ENCODE measurements at regions not wholly inside any gene's neighbourhood (a gene's known extent, or its start where the extent isn't known, plus 50 kb on each side); places are given as distances from the start of the nearest gene placed in this dataset.

DNA sequence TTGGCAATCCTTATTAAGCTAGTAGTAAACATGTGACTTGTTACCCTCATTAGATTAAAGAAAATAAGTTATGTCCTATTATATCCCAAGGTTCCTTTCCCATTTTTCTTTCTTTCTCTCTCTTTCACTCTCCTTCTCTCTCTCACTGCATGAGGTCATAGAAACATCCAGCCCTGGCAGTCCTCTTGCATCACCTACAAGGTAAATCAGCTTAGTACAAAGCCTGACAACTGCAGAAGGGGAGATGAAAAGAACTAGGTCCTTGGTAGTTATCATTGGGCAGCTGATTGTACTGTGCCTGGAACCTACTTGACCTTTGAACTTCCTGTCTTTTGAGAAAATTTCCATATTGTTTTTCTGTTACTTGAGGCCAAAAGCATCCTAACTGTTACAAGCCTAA is 307.9 kb upstream of the SP8 start:
- DNase-seq: no peak
- no peak overlapping the region for H3K4me3 ChIP-seq (ENCODE audit: low read length in 2 of 2)
- no peaks in the 10 kb centered on the region for H3K4me1 ChIP-seq (ENCODE audit: insufficient read depth, low read length)
- Mint-ChIP-seq H3K9me3 (peaks cover 0 to 3% (median 0%) of the 10 kb centered on the region in 8 donors), H3K27ac (no peak overlapping the region), H3K4me3 (no peak overlapping the region), H3K27me3 (peaks cover 0 to 6% of the 10 kb centered on the region in 2 donors), H3K36me3 (no peaks in the 10 kb centered on the region), H3K4me1 (no peaks in the 10 kb centered on the region)
- CTCF ChIA-PET (ENCODE audit: partially characterized antibody): interaction anchor here (0.9 kb wide), 1 partner anchor 80 kb away, joined by 3 read pairs; no protein-coding TSS in a partner anchor
- H3K9me3 ChIP-seq (ENCODE audit: control insufficient read depth in 1 of 2, low read length in 2 of 2): no peaks in the 10 kb centered on the region
- intact Hi-C loops (cut with micrococcal nuclease): no loop called here
- H3K36me3 ChIP-seq (ENCODE audit: insufficient read depth, low read length): no peaks in the 10 kb centered on the region
- H3K27me3 ChIP-seq (ENCODE audit: insufficient read depth, low read length): no peaks in the 10 kb centered on the region
- POLR2A ChIA-PET (ENCODE audit: partially characterized antibody): no interaction called here
- no peak overlapping the region for H3K27ac ChIP-seq (ENCODE audit: low read depth, low read length)

GRCh38 chr7:21099432-21099831 is 312.7 kb upstream of the SP8 start:
- H3K4me1 ChIP-seq (ENCODE audit: insufficient read depth, low read length): no peaks in the 10 kb centered on the region
- no peaks in the 10 kb centered on the region for H3K9me3 ChIP-seq (ENCODE audit: control insufficient read depth in 1 of 2, low read length in 2 of 2)
- ChIA-PET POLR2A (ENCODE audit: partially characterized antibody) (no interaction called here), CTCF (ENCODE audit: partially characterized antibody) (no interaction called here)
- no peak overlapping the region for H3K4me3 Mint-ChIP-seq
- no peak overlapping the region for H3K27ac Mint-ChIP-seq
- no peaks in the 10 kb centered on the region for H3K4me1 Mint-ChIP-seq
- H3K36me3 ChIP-seq (ENCODE audit: insufficient read depth, low read length): no peaks in the 10 kb centered on the region
- no peak overlapping the region for H3K27ac ChIP-seq (ENCODE audit: low read depth, low read length)
- no peak for DNase-seq
- peaks cover 2 to 7% of the 10 kb centered on the region in 2 donors for H3K27me3 Mint-ChIP-seq
- no peaks in the 10 kb centered on the region for H3K36me3 Mint-ChIP-seq
- no peaks in the 10 kb centered on the region for H3K9me3 Mint-ChIP-seq
- no peaks in the 10 kb centered on the region for H3K27me3 ChIP-seq (ENCODE audit: insufficient read depth, low read length)
- intact Hi-C loops (cut with micrococcal nuclease): no loop called here
- no peak overlapping the region for H3K4me3 ChIP-seq (ENCODE audit: low read length in 2 of 2)

DNA sequence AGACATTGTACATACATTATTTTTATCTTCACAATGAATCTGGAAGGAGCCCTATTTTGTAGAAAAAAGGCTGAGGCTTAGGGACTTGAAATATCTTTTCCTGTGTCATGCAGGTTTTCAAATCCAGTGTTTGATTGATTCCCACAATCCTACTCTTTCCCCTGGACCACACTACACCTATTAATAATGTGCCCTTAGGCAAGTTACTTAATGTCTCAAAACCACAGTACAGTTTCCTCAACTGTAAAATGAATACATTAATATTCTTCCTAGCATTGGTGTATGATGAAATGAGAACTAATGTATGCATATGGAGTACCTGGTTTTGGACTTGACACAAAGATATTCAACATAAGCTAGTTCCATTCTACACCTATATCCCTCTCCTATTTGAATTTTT is 313.3 kb upstream of the SP8 start:
- Mint-ChIP-seq H3K4me1 (no peaks in the 10 kb centered on the region), H3K36me3 (no peaks in the 10 kb centered on the region), H3K9me3 (peaks cover 0 to 2% (median 0%) of the 10 kb centered on the region in 8 donors), H3K4me3 (no peak overlapping the region), H3K27me3 (peaks cover 2 to 10% of the 10 kb centered on the region in 2 donors), H3K27ac (no peak overlapping the region)
- ChIA-PET CTCF (ENCODE audit: partially characterized antibody) (no interaction called here), POLR2A (ENCODE audit: partially characterized antibody) (interaction anchor here (0.6 kb wide), 1 partner anchor 99 kb away, joined by 3 read pairs; no protein-coding TSS in a partner anchor)
- intact Hi-C loops (cut with micrococcal nuclease): no loop called here
- no peak overlapping the region for H3K27ac ChIP-seq (ENCODE audit: low read depth, low read length)
- no peak for DNase-seq
- H3K4me1 ChIP-seq (ENCODE audit: insufficient read depth, low read length): no peaks in the 10 kb centered on the region
- no peak overlapping the region for H3K4me3 ChIP-seq (ENCODE audit: low read length in 2 of 2)
- H3K9me3 ChIP-seq (ENCODE audit: control insufficient read depth in 1 of 2, low read length in 2 of 2): no peaks in the 10 kb centered on the region
- H3K27me3 ChIP-seq (ENCODE audit: insufficient read depth, low read length): no peaks in the 10 kb centered on the region
- H3K36me3 ChIP-seq (ENCODE audit: insufficient read depth, low read length): no peaks in the 10 kb centered on the region

GRCh38 chr7:21101541-21101940 is 314.9 kb upstream of the SP8 start:
- no peaks in the 10 kb centered on the region for H3K9me3 ChIP-seq (ENCODE audit: control insufficient read depth in 1 of 2, low read length in 2 of 2)
- Mint-ChIP-seq H3K27me3 (peaks cover 2 to 12% of the 10 kb centered on the region in 2 donors), H3K9me3 (peaks cover 0 to 4% (median 0%) of the 10 kb centered on the region in 8 donors), H3K4me3 (no peak overlapping the region), H3K27ac (no peak overlapping the region), H3K36me3 (no peaks in the 10 kb centered on the region), H3K4me1 (no peaks in the 10 kb centered on the region)
- no peaks in the 10 kb centered on the region for H3K27me3 ChIP-seq (ENCODE audit: insufficient read depth, low read length)
- CTCF ChIA-PET (ENCODE audit: partially characterized antibody): no interaction called here
- intact Hi-C loops (cut with micrococcal nuclease): no loop called here
- POLR2A ChIA-PET (ENCODE audit: partially characterized antibody): no interaction called here
- H3K4me1 ChIP-seq (ENCODE audit: insufficient read depth, low read length): no peaks in the 10 kb centered on the region
- no peak for DNase-seq
- no peaks in the 10 kb centered on the region for H3K36me3 ChIP-seq (ENCODE audit: insufficient read depth, low read length)
- H3K4me3 ChIP-seq (ENCODE audit: low read length in 2 of 2): no peak overlapping the region
- H3K27ac ChIP-seq (ENCODE audit: low read depth, low read length): no peak overlapping the region

GRCh38 chr7:21103426-21104123 is 316.9 kb upstream of the SP8 start:
- Mint-ChIP-seq H3K36me3 (no peaks in the 10 kb centered on the region), H3K4me1 (no peaks in the 10 kb centered on the region), H3K4me3 (no peak overlapping the region), H3K9me3 (peaks cover 0 to 4% (median 0%) of the 10 kb centered on the region in 8 donors), H3K27ac (no peak overlapping the region), H3K27me3 (peaks cover 2 to 13% of the 10 kb centered on the region in 2 donors)
- CTCF ChIA-PET (ENCODE audit: partially characterized antibody): no interaction called here
- Histone ChIP-seq H3K36me3 (ENCODE audit: insufficient read depth, low read length) (no peaks in the 10 kb centered on the region), H3K9me3 (ENCODE audit: control insufficient read depth in 1 of 2, low read length in 2 of 2) (no peaks in the 10 kb centered on the region), H3K4me3 (ENCODE audit: low read length in 2 of 2) (no peak overlapping the region), H3K27me3 (ENCODE audit: insufficient read depth, low read length) (no peaks in the 10 kb centered on the region), H3K27ac (ENCODE audit: low read depth, low read length) (no peak overlapping the region), H3K4me1 (ENCODE audit: insufficient read depth, low read length) (no peaks in the 10 kb centered on the region)
- intact Hi-C loops (cut with micrococcal nuclease): no loop called here
- POLR2A ChIA-PET (ENCODE audit: partially characterized antibody): no interaction called here
- DNase-seq: no peak

DNA sequence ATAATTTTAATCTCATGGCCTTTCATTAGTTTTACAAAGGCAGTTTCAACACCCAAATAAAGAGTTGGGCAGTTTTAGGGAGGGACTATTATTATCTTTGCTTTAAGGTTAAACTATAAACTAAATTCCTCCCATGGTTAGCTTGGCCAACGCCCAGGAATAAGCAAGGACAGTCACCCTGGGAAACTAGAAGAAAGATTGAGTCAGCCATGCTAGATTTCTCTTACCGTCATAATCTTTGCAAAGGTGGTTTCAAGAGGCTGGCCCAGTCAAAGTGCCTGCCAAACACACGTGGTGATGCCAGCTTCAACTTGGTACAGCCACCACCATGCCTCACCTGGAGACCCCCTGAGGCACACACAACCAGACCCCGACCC is 317.4 kb upstream of the SP8 start:
- Histone ChIP-seq H3K4me3 (ENCODE audit: low read length in 2 of 2) (no peak overlapping the region), H3K27me3 (ENCODE audit: insufficient read depth, low read length) (no peaks in the 10 kb centered on the region), H3K36me3 (ENCODE audit: insufficient read depth, low read length) (no peaks in the 10 kb centered on the region), H3K9me3 (ENCODE audit: control insufficient read depth in 1 of 2, low read length in 2 of 2) (no peaks in the 10 kb centered on the region), H3K4me1 (ENCODE audit: insufficient read depth, low read length) (no peaks in the 10 kb centered on the region), H3K27ac (ENCODE audit: low read depth, low read length) (no peak overlapping the region)
- Mint-ChIP-seq H3K4me3 (no peak overlapping the region), H3K36me3 (no peaks in the 10 kb centered on the region), H3K9me3 (peaks cover 0 to 4% (median 0%) of the 10 kb centered on the region in 8 donors), H3K4me1 (no peaks in the 10 kb centered on the region), H3K27me3 (peaks cover 2 to 13% of the 10 kb centered on the region in 2 donors), H3K27ac (no peak overlapping the region)
- ChIA-PET CTCF (ENCODE audit: partially characterized antibody) (no interaction called here), POLR2A (ENCODE audit: partially characterized antibody) (no interaction called here)
- intact Hi-C loops (cut with micrococcal nuclease): no loop called here
- no peak for DNase-seq

GRCh38 chr7:21106296-21106732 is 319.6 kb upstream of the SP8 start:
- Histone ChIP-seq H3K36me3 (ENCODE audit: insufficient read depth, low read length) (no peaks in the 10 kb centered on the region), H3K27me3 (ENCODE audit: insufficient read depth, low read length) (no peaks in the 10 kb centered on the region), H3K4me1 (ENCODE audit: insufficient read depth, low read length) (no peaks in the 10 kb centered on the region), H3K9me3 (ENCODE audit: control insufficient read depth in 1 of 2, low read length in 2 of 2) (no peaks in the 10 kb centered on the region), H3K4me3 (ENCODE audit: low read length in 2 of 2) (no peak overlapping the region), H3K27ac (ENCODE audit: low read depth, low read length) (no peak overlapping the region)
- intact Hi-C loops (cut with micrococcal nuclease): no loop called here
- DNase-seq: no peak
- ChIA-PET CTCF (ENCODE audit: partially characterized antibody) (no interaction called here), POLR2A (ENCODE audit: partially characterized antibody) (no interaction called here)
- Mint-ChIP-seq H3K9me3 (peaks cover 0 to 4% (median 0%) of the 10 kb centered on the region in 8 donors), H3K4me1 (no peaks in the 10 kb centered on the region), H3K36me3 (no peaks in the 10 kb centered on the region), H3K4me3 (no peak overlapping the region), H3K27me3 (peaks cover 2 to 13% of the 10 kb centered on the region in 2 donors), H3K27ac (no peak overlapping the region)

Measured in CD4-positive, alpha-beta memory T cell (primary cell).